ENCODE measurements at regions not wholly inside any gene's neighbourhood (a gene's known extent, or its start where the extent isn't known, plus 50 kb on each side); places are given as distances from the start of the nearest gene placed in this dataset.

- TF ChIP-seq CTCF (conservative IDR thresholded peaks at IDR 0.05; ENCODE audit: low read length) (no peak), EZH2phosphoT487 (IDR thresholded peaks at IDR 0.05; ENCODE audit: borderline replicate concordance) (no peak)
These were observed 792.0 kb downstream of the KCNJ2 start for GRCh38 chr17:70961341-70961740.

All from Loucy (cell line).